Neural progenitor cell (in vitro differentiated cells): ENCODE measurements at regions not wholly inside any gene's neighbourhood (a gene's known extent, or its start where the extent isn't known, plus 50 kb on each side); places are given as distances from the start of the nearest gene placed in this dataset.

ENCODE experiments used
- EZH2 ChIP-seq: fragments of 200-600 bp; sonication (generic); IDR thresholded peaks from 2 replicates; pipeline ENCODE4 v1.6.1; 2017; ENCODE audit warnings: antibody characterized with exemption, mild to moderate bottlenecking, moderate library complexity
- TF ChIP-seq, protein P1 (sequence below): fragments of 200-600 bp; sonication (generic); IDR thresholded peaks from 2 replicates; pipeline ENCODE4 v1.5.1; 2017; ENCODE audit warnings: antibody characterized with exemption, mild to moderate bottlenecking

DNA sequence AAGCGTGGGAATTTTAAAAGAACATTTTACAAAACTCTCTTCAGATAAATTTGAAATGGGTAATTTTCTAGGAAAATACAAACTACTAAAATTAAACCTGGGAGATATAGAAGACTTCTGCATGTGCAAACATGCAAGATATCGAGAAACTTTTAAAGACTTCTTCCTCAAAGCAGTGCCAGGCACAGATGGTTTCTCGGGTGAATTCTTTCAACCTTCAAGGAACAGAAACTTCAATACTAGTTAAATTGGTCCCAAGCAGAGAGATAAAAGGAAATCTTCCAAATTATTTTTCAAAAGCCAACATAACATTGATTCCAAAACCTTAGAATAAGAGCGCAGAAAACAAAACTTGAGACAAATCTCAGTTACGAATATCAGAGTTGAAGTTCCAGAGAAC lies 732.7 kb downstream of the PDCD6IP start:
- TF ChIP-seq, protein P1, sequence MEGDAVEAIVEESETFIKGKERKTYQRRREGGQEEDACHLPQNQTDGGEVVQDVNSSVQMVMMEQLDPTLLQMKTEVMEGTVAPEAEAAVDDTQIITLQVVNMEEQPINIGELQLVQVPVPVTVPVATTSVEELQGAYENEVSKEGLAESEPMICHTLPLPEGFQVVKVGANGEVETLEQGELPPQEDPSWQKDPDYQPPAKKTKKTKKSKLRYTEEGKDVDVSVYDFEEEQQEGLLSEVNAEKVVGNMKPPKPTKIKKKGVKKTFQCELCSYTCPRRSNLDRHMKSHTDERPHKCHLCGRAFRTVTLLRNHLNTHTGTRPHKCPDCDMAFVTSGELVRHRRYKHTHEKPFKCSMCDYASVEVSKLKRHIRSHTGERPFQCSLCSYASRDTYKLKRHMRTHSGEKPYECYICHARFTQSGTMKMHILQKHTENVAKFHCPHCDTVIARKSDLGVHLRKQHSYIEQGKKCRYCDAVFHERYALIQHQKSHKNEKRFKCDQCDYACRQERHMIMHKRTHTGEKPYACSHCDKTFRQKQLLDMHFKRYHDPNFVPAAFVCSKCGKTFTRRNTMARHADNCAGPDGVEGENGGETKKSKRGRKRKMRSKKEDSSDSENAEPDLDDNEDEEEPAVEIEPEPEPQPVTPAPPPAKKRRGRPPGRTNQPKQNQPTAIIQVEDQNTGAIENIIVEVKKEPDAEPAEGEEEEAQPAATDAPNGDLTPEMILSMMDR = no peak
- TF ChIP-seq EZH2 = no peak
